ENCODE measurements at regions not wholly inside any gene's neighbourhood (a gene's known extent, or its start where the extent isn't known, plus 50 kb on each side); places are given as distances from the start of the nearest gene placed in this dataset.
A peak's percentile ranks its signal among the peaks of the same experiment; 100 is the strongest.

GRCh38 chr5:91742550-91742949 is 359.4 kb upstream of the ARRDC3 start:
- no peaks in the 10 kb centered on the region for H3K9me3 ChIP-seq (ENCODE audit: low read length)
- H3K4me2 ChIP-seq (ENCODE audit: low read length) = no peak overlapping the region
- H2AFZ ChIP-seq (ENCODE audit: low read depth, low read length) = no peak overlapping the region
- no peaks in the 10 kb centered on the region for H3F3A ChIP-seq (ENCODE audit: insufficient read depth, low read length, poor library complexity, severe bottlenecking)
- no peaks in the 10 kb centered on the region for H3K79me2 ChIP-seq (replicated peaks; ENCODE audit: insufficient read depth, low read length)
- no peaks in the 10 kb centered on the region for H3K36me3 ChIP-seq (ENCODE audit: insufficient read depth, low read length)
- no peak overlapping the region for H3K4me3 ChIP-seq (ENCODE audit: low read length)
- no peaks in the 10 kb centered on the region for H3K9me2 ChIP-seq (ENCODE audit: insufficient read depth, low read length)
- no peaks in the 10 kb centered on the region for H3K27me3 ChIP-seq (ENCODE audit: insufficient read depth, low read depth, low read length)
- TF ChIP-seq EP300 (conservative IDR thresholded peaks at IDR 0.05; ENCODE audit: poor library complexity, severe bottlenecking) = peak; percentile 30
- no peak for TF ChIP-seq EZH2 (IDR thresholded peaks at IDR 0.05; ENCODE audit: borderline replicate concordance, insufficient read depth, low read length, poor library complexity, severe bottlenecking)
- H3K27ac ChIP-seq (ENCODE audit: low read length) = no peak overlapping the region
- H4K20me1 ChIP-seq (ENCODE audit: insufficient read depth) = no peaks in the 10 kb centered on the region
- H3K9ac ChIP-seq (ENCODE audit: low read length) = no peak overlapping the region

- Histone ChIP-seq H3K9ac (ENCODE audit: low read length) (no peak overlapping the region), H2AFZ (ENCODE audit: low read depth, low read length) (no peak overlapping the region), H4K20me1 (ENCODE audit: insufficient read depth) (no peaks in the 10 kb centered on the region), H3K4me3 (ENCODE audit: low read length) (no peak overlapping the region), H3K9me3 (ENCODE audit: low read length) (no peaks in the 10 kb centered on the region), H3K79me2 (replicated peaks; ENCODE audit: insufficient read depth, low read length) (no peaks in the 10 kb centered on the region), H3K36me3 (ENCODE audit: insufficient read depth, low read length) (no peaks in the 10 kb centered on the region), H3K27me3 (ENCODE audit: insufficient read depth, low read depth, low read length) (no peaks in the 10 kb centered on the region), H3F3A (ENCODE audit: insufficient read depth, low read length, poor library complexity, severe bottlenecking) (no peaks in the 10 kb centered on the region), H3K4me2 (ENCODE audit: low read length) (no peak overlapping the region), H3K27ac (ENCODE audit: low read length) (no peak overlapping the region), H3K9me2 (ENCODE audit: insufficient read depth, low read length) (no peaks in the 10 kb centered on the region)
- TF ChIP-seq EP300 (conservative IDR thresholded peaks at IDR 0.05; ENCODE audit: poor library complexity, severe bottlenecking) (no peak), RAD21 (conservative IDR thresholded peaks at IDR 0.05) (no peak), REST (IDR thresholded peaks at IDR 0.05; ENCODE audit: borderline replicate concordance) (no peak), EZH2 (IDR thresholded peaks at IDR 0.05; ENCODE audit: borderline replicate concordance, insufficient read depth, low read length, poor library complexity, severe bottlenecking) (no peak), CTCF (IDR thresholded peaks at IDR 0.05; ENCODE audit: poor library complexity, severe bottlenecking) (no peak), TAF1 (IDR thresholded peaks at IDR 0.05; ENCODE audit: low read depth) (no peak), SMC3 (conservative IDR thresholded peaks at IDR 0.05; ENCODE audit: poor library complexity) (no peak), MXI1 (conservative IDR thresholded peaks at IDR 0.05; ENCODE audit: poor library complexity, severe bottlenecking) (no peak), POLR2AphosphoS5 (IDR thresholded peaks at IDR 0.05) (no peak)
Observed at GRCh38 chr5:91741764-91742505, 358.8 kb upstream of the ARRDC3 start.
